ENCODE measurements at regions not wholly inside any gene's neighbourhood (a gene's known extent, or its start where the extent isn't known, plus 50 kb on each side); places are given as distances from the start of the nearest gene placed in this dataset.

DNA sequence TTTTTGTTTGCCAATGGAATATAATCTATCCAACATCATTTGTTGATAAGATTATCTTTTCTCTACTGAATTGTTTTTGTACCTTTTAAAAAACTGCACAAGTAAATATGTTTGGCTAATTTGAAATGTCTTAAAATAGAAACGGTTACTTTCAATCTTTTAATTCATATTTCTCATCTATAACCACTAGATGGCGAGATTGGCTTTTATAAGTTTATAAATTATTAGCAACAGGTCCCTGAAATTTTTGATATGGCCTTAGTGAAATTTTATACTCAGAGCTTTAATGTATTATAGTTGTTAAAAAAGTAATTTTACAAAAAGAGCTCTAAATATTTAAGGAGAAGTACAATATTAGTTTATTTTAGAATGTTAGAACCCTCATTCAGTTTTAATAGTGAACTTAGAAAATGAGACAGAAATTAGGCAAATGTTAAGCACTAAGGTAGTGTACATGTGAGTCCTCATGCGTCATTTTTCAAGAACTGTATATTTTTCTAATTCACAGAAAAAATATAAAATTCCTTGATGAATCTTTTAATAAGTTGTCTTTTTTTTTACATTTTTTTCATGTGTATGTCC lies 592.5 kb downstream of the ARL4A start:
- ChIA-PET POLR2A (interaction anchor here (0.7 kb wide), 1 partner anchor 1415 kb away, joined by 4 read pairs; no protein-coding TSS in a partner anchor), CTCF (interaction anchor here (0.7 to 6.1 kb wide), 10 partner anchors 445 to 1736 kb away, joined by 3 to 424 read pairs (median 6); no protein-coding TSS in a partner anchor)
- Histone ChIP-seq H3K79me2 (ENCODE audit: control insufficient read depth, insufficient read depth, low read length) (no peaks in the 10 kb centered on the region), H3K4me3 (replicated peaks in 1 of 3; ENCODE audit: insufficient read depth in 1 of 3, low read depth in 1 of 3, low read length in 3 of 3) (no peak overlapping the region), H3K9ac (replicated peaks; ENCODE audit: extremely low read depth, insufficient read depth, low read length) (no peak overlapping the region), H3K4me2 (ENCODE audit: insufficient read depth, low read length) (no peak overlapping the region), H3K27me3 (ENCODE audit: control insufficient read depth in 2 of 2, insufficient read depth in 2 of 2, low read length in 2 of 2) (no peaks in the 10 kb centered on the region), H3K36me3 (ENCODE audit: control insufficient read depth in 2 of 2, extremely low read depth in 1 of 2, insufficient read depth in 2 of 2, low read length in 2 of 2) (no peaks in the 10 kb centered on the region), H2AFZ (ENCODE audit: low read depth, low read length) (no peak overlapping the region), H3K27ac (ENCODE audit: insufficient read depth, low read depth, low read length) (no peak overlapping the region), H3K9me3 (replicated peaks; ENCODE audit: control insufficient read depth, insufficient read depth, low read length) (no peaks in the 10 kb centered on the region), H3K9me1 (replicated peaks; ENCODE audit: control insufficient read depth, extremely low read depth, insufficient read depth, low read length) (no peaks in the 10 kb centered on the region), H3K4me1 (ENCODE audit: control insufficient read depth, extremely low read depth, insufficient read depth, low read length) (no peaks in the 10 kb centered on the region), H4K20me1 (replicated peaks; ENCODE audit: control insufficient read depth, extremely low read depth, insufficient read depth, low read length) (no peaks in the 10 kb centered on the region)
- TF ChIP-seq, protein P1, sequence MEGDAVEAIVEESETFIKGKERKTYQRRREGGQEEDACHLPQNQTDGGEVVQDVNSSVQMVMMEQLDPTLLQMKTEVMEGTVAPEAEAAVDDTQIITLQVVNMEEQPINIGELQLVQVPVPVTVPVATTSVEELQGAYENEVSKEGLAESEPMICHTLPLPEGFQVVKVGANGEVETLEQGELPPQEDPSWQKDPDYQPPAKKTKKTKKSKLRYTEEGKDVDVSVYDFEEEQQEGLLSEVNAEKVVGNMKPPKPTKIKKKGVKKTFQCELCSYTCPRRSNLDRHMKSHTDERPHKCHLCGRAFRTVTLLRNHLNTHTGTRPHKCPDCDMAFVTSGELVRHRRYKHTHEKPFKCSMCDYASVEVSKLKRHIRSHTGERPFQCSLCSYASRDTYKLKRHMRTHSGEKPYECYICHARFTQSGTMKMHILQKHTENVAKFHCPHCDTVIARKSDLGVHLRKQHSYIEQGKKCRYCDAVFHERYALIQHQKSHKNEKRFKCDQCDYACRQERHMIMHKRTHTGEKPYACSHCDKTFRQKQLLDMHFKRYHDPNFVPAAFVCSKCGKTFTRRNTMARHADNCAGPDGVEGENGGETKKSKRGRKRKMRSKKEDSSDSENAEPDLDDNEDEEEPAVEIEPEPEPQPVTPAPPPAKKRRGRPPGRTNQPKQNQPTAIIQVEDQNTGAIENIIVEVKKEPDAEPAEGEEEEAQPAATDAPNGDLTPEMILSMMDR (IDR thresholded peaks at IDR 0.05; ENCODE audit: extremely low read depth in 1 of 2, insufficient read depth in 1 of 2, low read depth in 1 of 2, low read length in 2 of 2) = peak in 1 of 2 donors; percentile 18
- TF ChIP-seq POLR2AphosphoS5 (IDR thresholded peaks at IDR 0.05; ENCODE audit: insufficient read depth, low read depth, low read length) = no peak
- BruUV-seq (replicated peaks) = no TSS peak
- intact Hi-C loops (cut with micrococcal nuclease) = loop anchor here (1.0 kb wide), 2 partner anchors 462 to 1411 kb away; no protein-coding TSS in a partner anchor
- peak; percentile 24 for DNase-seq (ENCODE audit: low read depth, low spot score)
- dilution Hi-C loops (cut with MboI; ENCODE audit: extremely low pct_ligation_motif_present, low sequenced_read_pairs) = no loop called here
- FAIRE-seq = no peak

DNA sequence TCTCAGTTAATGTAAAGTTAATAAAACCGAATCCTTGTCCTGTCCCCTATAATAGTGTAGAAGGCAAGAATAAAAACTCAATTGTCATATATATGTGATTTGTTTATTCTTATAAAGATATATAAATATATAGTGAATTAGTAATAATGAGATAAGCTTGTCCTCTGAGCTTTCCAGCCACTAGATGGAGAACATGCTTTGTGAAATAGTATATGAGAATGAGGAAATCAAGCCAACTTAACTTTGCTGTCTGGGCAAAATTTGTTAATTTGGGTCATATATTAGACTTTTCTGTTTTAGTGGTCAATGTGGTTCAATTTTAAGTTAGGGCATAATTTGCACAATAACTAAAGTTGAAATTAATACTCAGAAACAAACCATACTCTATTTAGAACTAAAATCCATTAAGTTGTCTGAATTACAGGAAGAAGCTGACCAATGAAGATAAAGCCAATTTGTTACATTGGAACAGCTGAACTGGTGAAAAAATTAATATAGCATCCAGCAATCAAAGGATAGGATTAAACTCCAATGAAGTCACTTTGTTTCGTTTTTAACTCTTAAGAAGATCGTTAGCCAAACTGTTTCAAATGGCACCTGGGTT lies 595.0 kb downstream of the ARL4A start:
- no TSS peak for BruUV-seq (replicated peaks)
- Histone ChIP-seq H3K9me3 (replicated peaks; ENCODE audit: control insufficient read depth, insufficient read depth, low read length) (no peaks in the 10 kb centered on the region), H3K4me2 (ENCODE audit: insufficient read depth, low read length) (no peak overlapping the region), H3K27ac (ENCODE audit: insufficient read depth, low read depth, low read length) (no peak overlapping the region), H2AFZ (ENCODE audit: low read depth, low read length) (no peak overlapping the region), H3K9ac (replicated peaks; ENCODE audit: extremely low read depth, insufficient read depth, low read length) (no peak overlapping the region), H3K4me1 (ENCODE audit: control insufficient read depth, extremely low read depth, insufficient read depth, low read length) (no peaks in the 10 kb centered on the region), H3K4me3 (replicated peaks in 1 of 3; ENCODE audit: insufficient read depth in 1 of 3, low read depth in 1 of 3, low read length in 3 of 3) (no peak overlapping the region), H3K27me3 (ENCODE audit: control insufficient read depth in 2 of 2, insufficient read depth in 2 of 2, low read length in 2 of 2) (no peaks in the 10 kb centered on the region), H3K9me1 (replicated peaks; ENCODE audit: control insufficient read depth, extremely low read depth, insufficient read depth, low read length) (no peaks in the 10 kb centered on the region), H4K20me1 (replicated peaks; ENCODE audit: control insufficient read depth, extremely low read depth, insufficient read depth, low read length) (no peaks in the 10 kb centered on the region), H3K36me3 (ENCODE audit: control insufficient read depth in 2 of 2, extremely low read depth in 1 of 2, insufficient read depth in 2 of 2, low read length in 2 of 2) (no peaks in the 10 kb centered on the region), H3K79me2 (ENCODE audit: control insufficient read depth, insufficient read depth, low read length) (no peaks in the 10 kb centered on the region)
- dilution Hi-C loops (cut with MboI; ENCODE audit: extremely low pct_ligation_motif_present, low sequenced_read_pairs) = no loop called here
- intact Hi-C loops (cut with micrococcal nuclease) = loop anchor here (1.0 kb wide), 1 partner anchor 1176 kb away; no protein-coding TSS in a partner anchor
- DNase-seq (ENCODE audit: low read depth, low spot score) = peak; percentile 30
- CTCF ChIA-PET = interaction anchor here (0.6 to 6.1 kb wide), 20 partner anchors 9 to 1734 kb away, joined by 3 to 424 read pairs (median 4); partner anchors contain the start of genes DGKB and ETV1
- TF ChIP-seq, protein P1 (IDR thresholded peaks at IDR 0.05; ENCODE audit: extremely low read depth in 1 of 2, insufficient read depth in 1 of 2, low read depth in 1 of 2, low read length in 2 of 2) = peak in 1 of 2 donors; percentile 22
- TF ChIP-seq POLR2AphosphoS5 (IDR thresholded peaks at IDR 0.05; ENCODE audit: insufficient read depth, low read depth, low read length) = no peak
- TF ChIP-seq POLR2A (IDR thresholded peaks at IDR 0.05; ENCODE audit: low read depth, low read length) = no peak
- no peak for TF ChIP-seq EZH2 (IDR thresholded peaks at IDR 0.05; ENCODE audit: borderline replicate concordance, low read depth, low read length, severe bottlenecking)
- TF ChIP-seq MYC (IDR thresholded peaks at IDR 0.05; ENCODE audit: low read depth, low read length) = no peak
- TF ChIP-seq GATA2 (IDR thresholded peaks at IDR 0.05; ENCODE audit: insufficient read depth, insufficient read length, low read depth, low read length) = no peak
- POLR2A ChIA-PET = interaction anchor here (1.3 kb wide), 1 partner anchor 706 kb away, joined by 6 read pairs; the partner anchor contains the start of gene ETV1
- no peak for FAIRE-seq

Data from endothelial cell of umbilical vein (primary cell).